ENCODE measurements at regions not wholly inside any gene's neighbourhood (a gene's known extent, or its start where the extent isn't known, plus 50 kb on each side); places are given as distances from the start of the nearest gene placed in this dataset.

DNA sequence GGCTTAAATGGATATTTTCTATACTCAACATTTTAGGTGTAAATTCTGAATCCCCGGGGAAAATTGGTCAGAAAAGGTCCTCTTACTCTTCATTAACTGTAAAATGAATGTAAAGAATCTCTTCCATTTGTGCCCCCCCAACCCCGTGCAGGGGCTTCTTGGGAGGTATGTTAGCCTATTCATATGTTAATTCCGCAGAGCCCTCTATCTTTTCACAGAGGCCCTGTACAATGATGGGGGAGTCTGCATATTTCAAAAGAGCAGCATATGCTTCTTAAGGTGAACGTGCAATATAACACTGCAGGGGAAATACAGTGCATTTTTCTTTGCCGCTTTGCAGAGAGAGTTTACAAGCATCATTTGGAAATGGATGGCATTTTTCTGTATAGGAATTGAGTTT, 88.5 kb upstream of the CXorf66 start:
- TF ChIP-seq, protein P1, sequence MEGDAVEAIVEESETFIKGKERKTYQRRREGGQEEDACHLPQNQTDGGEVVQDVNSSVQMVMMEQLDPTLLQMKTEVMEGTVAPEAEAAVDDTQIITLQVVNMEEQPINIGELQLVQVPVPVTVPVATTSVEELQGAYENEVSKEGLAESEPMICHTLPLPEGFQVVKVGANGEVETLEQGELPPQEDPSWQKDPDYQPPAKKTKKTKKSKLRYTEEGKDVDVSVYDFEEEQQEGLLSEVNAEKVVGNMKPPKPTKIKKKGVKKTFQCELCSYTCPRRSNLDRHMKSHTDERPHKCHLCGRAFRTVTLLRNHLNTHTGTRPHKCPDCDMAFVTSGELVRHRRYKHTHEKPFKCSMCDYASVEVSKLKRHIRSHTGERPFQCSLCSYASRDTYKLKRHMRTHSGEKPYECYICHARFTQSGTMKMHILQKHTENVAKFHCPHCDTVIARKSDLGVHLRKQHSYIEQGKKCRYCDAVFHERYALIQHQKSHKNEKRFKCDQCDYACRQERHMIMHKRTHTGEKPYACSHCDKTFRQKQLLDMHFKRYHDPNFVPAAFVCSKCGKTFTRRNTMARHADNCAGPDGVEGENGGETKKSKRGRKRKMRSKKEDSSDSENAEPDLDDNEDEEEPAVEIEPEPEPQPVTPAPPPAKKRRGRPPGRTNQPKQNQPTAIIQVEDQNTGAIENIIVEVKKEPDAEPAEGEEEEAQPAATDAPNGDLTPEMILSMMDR (conservative IDR thresholded peaks at IDR 0.05) = no peak
- DNase-seq = no peak

DNA sequence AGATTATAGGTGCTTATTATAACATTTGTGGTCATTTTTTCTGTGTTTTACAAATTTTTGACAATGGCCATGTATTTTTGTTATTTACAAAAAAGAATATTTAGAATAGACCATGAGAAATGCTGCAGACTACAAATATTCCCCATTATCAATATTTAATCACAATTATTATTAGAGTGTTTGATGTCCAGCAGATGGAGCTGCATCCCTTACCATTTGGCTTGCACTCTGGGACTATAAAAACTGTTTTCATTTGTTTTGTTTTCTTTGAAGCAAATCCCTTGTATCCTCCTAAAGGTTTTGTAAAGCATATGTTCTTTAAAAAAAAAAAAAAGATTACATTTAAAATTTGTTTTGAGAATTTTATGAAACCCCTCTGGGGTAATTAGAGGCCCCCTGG, 85.6 kb upstream of the CXorf66 start:
- Mint-ChIP-seq H3K4me1 (peaks cover 7% of the 10 kb centered on the region), H3K27me3 (ENCODE audit: insufficient read depth) (peaks cover 16% of the 10 kb centered on the region), H3K9me3 (no peaks in the 10 kb centered on the region), H3K27ac (no peak overlapping the region), H3K36me3 (ENCODE audit: low read depth) (no peaks in the 10 kb centered on the region), H3K4me3 (no peak overlapping the region)
- DNase-seq = no peak
- TF ChIP-seq, protein P1 (conservative IDR thresholded peaks at IDR 0.05) = peak; percentile 78
- H3K9ac ChIP-seq (ENCODE audit: extremely low read depth, low read length, poor library complexity, severe bottlenecking) = no peak overlapping the region
- H3K4me3 ChIP-seq (ENCODE audit: low read length) = no peak overlapping the region
- H3K36me3 ChIP-seq (ENCODE audit: control insufficient read depth, insufficient read depth, low read length) = no peaks in the 10 kb centered on the region
- H3K9me3 ChIP-seq (ENCODE audit: control insufficient read depth, low read length) = no peaks in the 10 kb centered on the region
- H3K4me1 ChIP-seq (ENCODE audit: control insufficient read depth, insufficient read depth, low read length) = no peaks in the 10 kb centered on the region
- H3K27me3 ChIP-seq (ENCODE audit: control insufficient read depth, insufficient read depth, low read length, poor library complexity, severe bottlenecking) = no peaks in the 10 kb centered on the region
- no peak overlapping the region for H3K27ac ChIP-seq (ENCODE audit: low read depth, low read length)

More for the DNA sequence above, 88.5 kb upstream of the CXorf66 start:
- H3K4me1 Mint-ChIP-seq = peaks cover 10% of the 10 kb centered on the region
- no peaks in the 10 kb centered on the region for H3K36me3 Mint-ChIP-seq (ENCODE audit: low read depth)
- H3K27ac Mint-ChIP-seq = no peak overlapping the region
- Histone ChIP-seq H3K4me3 (ENCODE audit: low read length) (no peak overlapping the region), H3K9ac (ENCODE audit: extremely low read depth, low read length, poor library complexity, severe bottlenecking) (no peak overlapping the region), H3K27ac (ENCODE audit: low read depth, low read length) (no peak overlapping the region), H3K9me3 (ENCODE audit: control insufficient read depth, low read length) (no peaks in the 10 kb centered on the region), H3K27me3 (ENCODE audit: control insufficient read depth, insufficient read depth, low read length, poor library complexity, severe bottlenecking) (peaks cover 5% of the 10 kb centered on the region), H3K4me1 (ENCODE audit: control insufficient read depth, insufficient read depth, low read length) (no peaks in the 10 kb centered on the region), H3K36me3 (ENCODE audit: control insufficient read depth, insufficient read depth, low read length) (no peaks in the 10 kb centered on the region)
- WGBS, 2 experiments (ENCODE audit: insufficient coverage in 1 of 2, insufficient read length in 1 of 2) = 41% methylated on average over 5 of the region's 5 CpGs; no CpG with 5 or more reads in 1 of the 2 experiments
- no peak overlapping the region for H3K4me3 Mint-ChIP-seq
- no peaks in the 10 kb centered on the region for H3K9me3 Mint-ChIP-seq
- peaks cover 32% of the 10 kb centered on the region for H3K27me3 Mint-ChIP-seq (ENCODE audit: insufficient read depth)

DNA sequence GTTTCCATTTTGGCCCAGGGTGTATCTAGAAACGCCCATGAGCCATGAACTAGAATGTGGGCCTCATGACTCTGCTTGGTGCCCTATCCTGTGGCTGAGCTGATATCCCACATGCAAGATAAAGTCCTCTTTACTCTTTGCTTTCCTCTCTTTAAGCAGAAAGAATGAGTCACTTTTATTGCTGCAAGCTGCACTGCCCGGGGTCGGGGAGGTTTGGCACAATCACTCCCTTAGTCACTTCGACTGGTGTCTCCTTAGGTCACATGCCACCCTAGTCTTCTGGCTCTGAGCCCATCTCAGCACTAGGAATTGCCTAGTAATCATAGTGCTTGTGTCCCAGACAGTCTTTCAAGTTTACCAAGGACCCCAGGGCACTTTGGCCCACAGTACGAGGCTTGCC, 75.1 kb upstream of the CXorf66 start:
- Histone ChIP-seq H3K4me1 (ENCODE audit: control insufficient read depth, insufficient read depth, low read length) (no peaks in the 10 kb centered on the region), H3K4me3 (ENCODE audit: low read length) (no peak overlapping the region), H3K36me3 (ENCODE audit: control insufficient read depth, insufficient read depth, low read length) (no peaks in the 10 kb centered on the region), H3K27me3 (ENCODE audit: control insufficient read depth, insufficient read depth, low read length, poor library complexity, severe bottlenecking) (no peaks in the 10 kb centered on the region), H3K9me3 (ENCODE audit: control insufficient read depth, low read length) (no peaks in the 10 kb centered on the region), H3K9ac (ENCODE audit: extremely low read depth, low read length, poor library complexity, severe bottlenecking) (no peak overlapping the region), H3K27ac (ENCODE audit: low read depth, low read length) (no peak overlapping the region)
- Mint-ChIP-seq H3K4me3 (no peak overlapping the region), H3K36me3 (ENCODE audit: low read depth) (no peaks in the 10 kb centered on the region), H3K4me1 (no peaks in the 10 kb centered on the region), H3K9me3 (no peaks in the 10 kb centered on the region), H3K27me3 (ENCODE audit: insufficient read depth) (peaks cover 2% of the 10 kb centered on the region), H3K27ac (no peak overlapping the region)
- 91 to 100% methylated on average over 1 to 5 of the region's 5 CpGs for WGBS, 2 experiments (ENCODE audit: insufficient coverage in 1 of 2, insufficient read length in 1 of 2)
- TF ChIP-seq, protein P1 (conservative IDR thresholded peaks at IDR 0.05) = no peak
- no peak for DNase-seq

Data from endodermal cell (in vitro differentiated cells).